Skeletal muscle cell (primary cell): ENCODE measurements at regions not wholly inside any gene's neighbourhood (a gene's known extent, or its start where the extent isn't known, plus 50 kb on each side); places are given as distances from the start of the nearest gene placed in this dataset.
"Not testable (repeated sequence)": the region's sequence is repeated elsewhere in the genome, so short reads cannot be mapped to it uniquely, and the experiment has no call there.

Source experiments
- DNase-seq: peaks from one replicate; pipeline ENCODE4 v3.0.0-alpha.2; 2010; ENCODE audit warnings: low read depth
- H3K4me3 ChIP-seq: 2 replicates; pipeline ENCODE4 v1.5.1; 2011; ENCODE audit warnings: low read depth, mild to moderate bottlenecking, control low read depth, low read length, moderate library complexity

DNA sequence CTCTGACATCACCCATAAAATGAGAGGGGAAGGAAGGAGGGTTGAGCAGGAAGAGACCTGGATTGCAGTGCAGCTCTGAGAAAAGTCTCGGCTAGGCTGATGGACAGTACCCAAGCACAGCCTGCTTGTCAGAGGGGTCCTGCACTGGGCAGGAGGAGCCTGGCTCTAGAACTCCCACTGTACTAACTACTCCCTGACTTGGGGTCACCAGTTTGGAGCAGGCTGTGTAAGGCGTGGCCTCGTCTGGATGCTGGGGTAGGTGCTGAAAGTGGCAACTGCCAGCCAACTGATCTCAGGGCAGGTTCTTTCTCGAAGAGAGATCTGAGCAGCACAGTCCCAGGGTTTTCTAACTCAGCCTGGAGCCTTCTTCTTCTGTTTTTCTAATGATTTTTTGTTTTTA lies 176.3 kb downstream of the ATP23 start:
- no peak for DNase-seq
- H3K4me3 ChIP-seq = no peak overlapping the region

DNA sequence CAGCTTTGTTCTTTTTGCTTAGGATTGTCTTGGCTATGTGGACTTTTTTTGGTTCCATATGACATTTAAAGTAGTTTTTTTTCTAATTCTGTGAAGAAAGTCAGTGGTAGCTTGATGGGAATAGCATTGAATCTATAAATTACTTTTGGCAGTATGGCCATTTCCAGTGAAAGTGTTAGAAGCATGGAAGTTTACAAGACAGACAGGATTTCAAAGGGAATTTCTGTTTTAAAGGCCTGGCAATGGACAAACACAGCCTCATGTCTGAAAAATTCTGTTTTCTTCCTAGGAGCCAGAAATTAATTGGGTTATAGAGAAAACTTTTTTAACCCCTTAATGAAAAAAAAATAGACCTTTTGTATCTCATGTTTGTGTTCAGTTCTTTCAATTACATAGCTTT lies 184.4 kb downstream of the ATP23 start:
- not testable (repeated sequence) for DNase-seq, H3K4me3 ChIP-seq

DNA sequence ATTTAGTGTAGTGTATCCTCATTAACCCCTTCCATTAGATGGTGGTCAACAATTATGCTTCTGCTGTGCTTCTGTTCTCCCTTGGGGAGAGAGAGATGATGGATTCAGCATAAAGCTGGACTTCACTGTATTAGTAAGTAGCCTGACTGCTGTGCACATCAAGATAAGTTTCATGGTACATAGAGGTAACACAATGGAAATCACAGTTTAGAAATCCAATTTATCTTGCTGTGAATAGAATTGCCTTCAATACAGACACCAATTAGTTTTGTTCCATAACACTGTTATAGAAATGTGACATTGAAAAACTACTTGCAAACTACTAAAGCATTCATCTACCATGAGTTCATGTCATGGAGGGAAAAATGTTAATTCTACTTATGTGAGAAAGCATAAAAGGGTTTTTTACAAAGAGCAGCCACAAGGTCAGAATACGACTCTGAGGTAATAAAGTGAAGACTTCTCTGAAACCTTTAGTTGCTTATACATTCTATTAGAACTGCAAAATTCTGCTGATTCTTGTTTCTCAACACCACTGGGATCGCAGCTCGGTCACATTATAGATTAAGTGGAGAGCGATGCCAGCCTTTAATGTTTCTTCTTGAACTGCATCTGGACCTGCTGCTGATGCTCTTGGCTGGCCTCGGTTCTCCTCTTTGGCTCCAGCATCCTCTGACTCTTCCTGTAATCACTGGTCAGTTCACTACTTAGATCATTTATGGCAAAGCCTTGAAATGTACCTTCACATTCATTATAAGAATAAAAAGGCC lies 190.8 kb downstream of the ATP23 start:
- no peak for DNase-seq
- H3K4me3 ChIP-seq = no peak overlapping the region

DNA sequence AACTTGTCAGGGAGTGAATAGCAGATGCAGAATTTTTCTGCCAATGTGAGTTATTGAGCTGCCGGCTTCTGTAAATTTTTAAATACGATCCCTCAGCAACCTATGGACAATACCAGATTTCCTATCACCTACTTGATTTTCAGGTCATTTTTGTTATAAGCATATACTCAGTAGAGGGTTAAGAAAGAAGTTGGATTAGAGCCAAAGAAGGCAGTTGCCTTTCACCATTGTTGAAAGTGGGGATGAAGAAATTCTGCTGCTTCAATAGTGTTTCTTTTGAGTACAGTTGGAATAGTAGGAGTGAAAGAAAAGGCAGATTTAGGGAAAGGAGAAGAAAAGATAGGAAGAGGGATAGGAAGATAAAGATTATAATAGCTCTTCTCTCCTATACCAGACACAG lies 197.1 kb downstream of the ATP23 start:
- no peak overlapping the region for H3K4me3 ChIP-seq
- DNase-seq = no peak

DNA sequence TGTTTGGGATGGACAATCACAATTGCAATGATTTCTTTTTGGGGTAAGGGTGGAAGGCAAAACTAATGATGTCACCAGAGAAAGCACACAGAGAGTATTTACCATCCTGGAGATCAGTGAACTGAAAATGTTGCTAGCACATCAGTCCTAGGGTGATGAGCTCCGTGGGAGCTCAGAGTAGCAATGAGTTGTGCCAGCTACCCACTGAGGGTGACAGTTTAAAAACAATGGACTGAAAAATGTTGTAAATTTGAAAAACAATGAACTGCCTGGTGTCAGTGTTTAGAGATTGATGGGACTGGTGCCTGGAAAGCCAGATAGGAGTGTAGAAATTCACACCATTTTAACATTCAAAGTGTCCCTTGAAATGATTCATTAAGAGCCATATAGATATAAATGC lies 198.5 kb downstream of the ATP23 start:
- no peak for DNase-seq
- no peak overlapping the region for H3K4me3 ChIP-seq

DNA sequence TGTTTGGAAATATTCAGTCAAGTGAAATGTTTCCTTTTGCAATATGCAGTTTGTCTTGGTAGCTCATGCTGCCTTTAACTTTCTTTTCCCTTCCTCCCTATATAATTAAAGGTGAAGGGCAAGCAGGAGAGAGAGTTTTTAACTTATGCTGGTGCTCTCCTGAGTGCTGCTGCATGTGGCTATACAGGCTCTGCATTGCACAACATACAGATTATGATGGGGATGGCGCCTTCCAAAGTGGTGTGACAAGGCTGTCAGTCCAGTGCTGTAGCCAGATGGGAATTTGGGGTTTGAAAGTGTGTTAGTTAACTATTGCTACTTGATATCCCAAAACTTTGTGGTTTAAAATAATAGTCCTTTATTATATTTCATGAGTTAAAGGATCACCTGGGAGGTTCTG lies 199.0 kb downstream of the ATP23 start:
- no peak for DNase-seq
- H3K4me3 ChIP-seq = no peak overlapping the region

DNA sequence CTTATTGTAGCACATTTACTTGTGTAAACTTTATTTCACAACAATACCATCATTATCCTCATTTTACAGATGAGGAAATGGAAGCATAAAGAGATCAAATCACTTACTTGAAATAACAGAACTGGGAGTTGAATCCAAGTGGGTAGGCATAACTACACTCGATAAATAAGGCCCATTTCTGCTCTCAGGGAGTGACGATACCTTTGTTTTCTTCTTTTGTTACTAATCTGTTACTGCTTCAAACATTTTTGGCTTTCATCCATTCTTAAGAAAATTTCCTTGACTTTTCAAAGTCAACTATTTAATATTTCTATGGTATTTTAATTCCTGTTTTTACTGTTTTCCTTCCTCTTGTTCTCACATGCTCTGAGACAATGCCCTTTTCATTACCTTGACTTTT lies 201.6 kb downstream of the ATP23 start:
- no peak overlapping the region for H3K4me3 ChIP-seq
- no peak for DNase-seq

DNA sequence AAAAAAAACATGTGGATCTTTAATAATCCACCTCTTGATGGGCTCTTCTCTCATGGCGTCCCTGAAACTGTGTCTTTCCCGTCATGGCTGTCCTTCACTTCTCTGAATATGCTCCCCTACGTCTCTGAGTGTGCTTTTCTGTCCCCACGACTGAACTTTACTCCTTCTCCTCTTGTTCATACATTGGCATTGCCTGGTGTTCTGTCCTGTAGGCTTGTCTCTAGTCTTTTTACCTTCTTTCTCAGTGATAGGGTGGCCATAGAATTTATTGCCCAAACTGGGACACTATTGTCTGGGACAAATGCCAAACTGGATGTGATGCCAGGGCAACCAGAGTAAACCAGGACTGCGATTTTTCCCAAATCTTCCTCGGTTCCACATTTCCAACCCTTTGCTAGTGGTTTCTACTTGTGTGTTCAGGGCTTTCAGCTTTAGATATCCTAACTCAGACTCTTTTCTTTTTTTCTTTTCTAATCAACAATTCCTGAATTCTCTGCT lies 202.2 kb downstream of the ATP23 start:
- DNase-seq = no peak
- H3K4me3 ChIP-seq = no peak overlapping the region

DNA sequence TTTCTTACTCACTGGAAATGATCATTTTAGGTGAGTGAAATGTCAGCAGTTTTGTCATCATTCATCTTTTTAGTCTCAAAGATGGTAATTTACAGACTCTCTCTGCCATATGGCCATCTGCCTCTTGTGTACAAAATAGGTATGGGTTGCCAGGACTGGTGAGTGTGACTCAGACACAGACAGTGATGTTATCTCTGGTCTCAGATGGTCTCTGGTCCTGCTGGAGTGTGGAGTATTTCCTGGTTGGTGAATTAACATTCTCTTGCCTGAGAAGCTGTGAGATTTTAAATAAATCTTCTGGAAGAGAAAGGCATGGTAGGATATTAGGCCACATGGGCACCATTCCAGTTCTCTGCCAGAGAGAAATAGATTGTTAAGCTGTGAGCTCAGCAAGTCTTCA lies 207.0 kb downstream of the ATP23 start:
- DNase-seq = peak; percentile 17
- H3K4me3 ChIP-seq = no peak overlapping the region

DNA sequence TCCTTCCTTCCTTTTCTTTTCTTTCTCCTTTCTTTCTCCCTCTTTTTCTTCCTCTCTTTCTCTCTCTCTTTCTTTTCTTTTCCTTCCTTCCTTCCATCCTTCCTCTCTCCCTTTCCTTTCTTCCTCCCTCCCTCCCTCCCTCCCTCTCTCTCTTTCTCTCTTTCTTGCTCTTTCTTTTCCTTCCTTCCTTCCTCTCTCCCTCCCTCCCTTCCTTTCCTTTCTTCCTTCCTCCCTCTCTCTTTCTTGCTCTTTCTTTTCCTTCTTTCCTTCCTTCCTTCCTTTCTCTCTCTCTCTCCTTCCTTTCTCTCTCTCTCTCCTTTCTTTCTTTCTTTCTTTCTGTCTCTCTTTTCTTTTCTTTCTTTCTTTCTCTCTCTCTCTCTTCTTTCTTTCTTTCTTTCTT lies 207.6 kb downstream of the ATP23 start:
- no peak for DNase-seq
- no peak overlapping the region for H3K4me3 ChIP-seq

DNA sequence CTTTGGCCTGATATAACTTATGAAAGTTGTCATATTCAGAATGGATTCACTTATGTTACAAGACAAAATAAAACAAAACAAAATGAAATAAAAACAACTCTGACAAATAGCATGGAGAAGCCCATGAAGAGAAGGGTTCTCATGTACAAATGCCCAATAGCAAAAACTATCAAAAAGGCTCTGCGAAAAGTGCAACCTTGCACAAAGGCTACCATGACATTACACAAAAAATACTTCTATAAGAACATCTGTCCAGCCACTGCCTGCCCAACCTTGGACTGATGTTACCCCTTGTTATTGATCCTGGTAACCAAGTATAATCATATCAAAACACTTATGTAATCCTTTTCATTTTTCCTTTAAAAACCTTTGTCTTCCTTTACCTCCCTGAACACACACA lies 213.0 kb downstream of the ATP23 start:
- DNase-seq = no peak
- H3K4me3 ChIP-seq = no peak overlapping the region

DNA sequence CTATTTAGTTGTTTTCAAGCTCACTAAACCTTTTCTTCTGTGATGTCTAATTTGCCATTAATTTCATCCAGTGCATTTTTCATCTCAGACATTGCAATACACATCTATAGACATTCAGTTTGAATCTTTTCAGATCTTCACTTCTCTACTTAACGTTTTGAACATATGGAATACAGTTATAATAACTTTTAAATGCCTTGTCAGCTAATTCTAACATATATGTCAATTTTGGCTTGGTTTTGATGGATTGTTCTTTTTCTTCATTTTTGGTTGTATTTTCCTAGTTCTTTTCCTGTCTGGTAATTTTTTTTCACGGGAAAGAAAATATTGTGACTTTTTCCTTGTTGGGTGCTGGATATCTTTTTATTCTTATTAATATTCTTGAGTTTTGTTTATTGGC lies 215.3 kb downstream of the ATP23 start:
- no peak overlapping the region for H3K4me3 ChIP-seq
- no peak for DNase-seq

DNA sequence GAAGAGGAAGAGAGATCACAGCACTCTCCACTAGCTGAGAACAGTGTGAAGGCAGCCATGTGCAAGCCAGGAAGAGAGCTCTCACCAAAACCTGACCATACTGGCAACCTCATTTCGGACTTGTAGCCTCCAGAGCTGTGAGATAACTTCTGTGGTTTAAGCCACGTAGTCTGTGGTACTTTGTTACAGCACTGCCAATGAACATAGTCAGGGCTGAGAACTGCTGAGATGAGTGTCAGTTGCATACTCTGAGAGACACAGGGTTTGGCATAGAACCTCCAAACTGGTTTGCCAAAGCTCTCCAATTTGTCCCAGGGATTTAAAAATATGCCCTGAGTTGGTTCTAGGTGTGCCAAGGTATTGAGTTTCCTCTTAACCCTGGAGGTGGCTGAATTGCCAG lies 218.6 kb downstream of the ATP23 start:
- DNase-seq = no peak
- H3K4me3 ChIP-seq = no peak overlapping the region

DNA sequence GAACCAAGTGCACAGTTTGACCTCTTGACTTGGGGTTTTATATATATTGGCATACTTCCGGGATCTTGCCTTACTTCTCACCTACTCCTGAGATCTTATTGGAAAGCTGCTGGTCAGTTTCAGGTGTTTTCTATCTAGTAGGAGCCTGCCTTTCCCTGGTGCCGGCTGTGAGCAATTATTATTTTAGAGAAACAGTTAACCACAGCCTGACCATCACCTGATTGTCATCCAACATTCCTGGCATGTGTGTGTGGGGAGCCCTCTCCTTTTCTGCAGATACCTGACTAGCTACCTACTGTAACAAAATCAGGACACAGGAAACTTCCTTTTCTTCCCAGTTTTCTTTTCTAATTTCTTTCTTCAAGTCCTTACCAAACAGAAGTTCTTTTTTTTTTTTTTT lies 220.4 kb downstream of the ATP23 start:
- H3K4me3 ChIP-seq = no peak overlapping the region
- DNase-seq = no peak

DNA sequence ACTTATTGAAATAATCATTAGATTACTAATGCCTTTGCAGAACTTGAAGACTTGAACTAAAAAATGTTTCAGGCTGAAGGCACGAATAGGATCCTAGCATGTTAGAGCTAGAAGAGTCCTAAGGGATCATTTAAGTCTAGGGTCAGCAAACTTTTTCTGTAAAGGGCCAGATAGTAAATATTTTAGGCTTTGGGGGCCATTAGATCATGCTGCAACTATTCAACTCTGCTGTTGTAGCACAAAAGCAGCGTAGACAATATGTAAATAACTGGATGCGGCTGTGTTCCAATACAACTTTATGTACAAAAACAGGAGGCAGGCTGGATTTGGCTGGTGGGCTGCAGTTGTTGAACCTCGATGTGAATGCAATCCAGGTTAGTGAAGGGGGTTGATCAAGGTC lies 221.7 kb downstream of the ATP23 start:
- no peak overlapping the region for H3K4me3 ChIP-seq
- no peak for DNase-seq

DNA sequence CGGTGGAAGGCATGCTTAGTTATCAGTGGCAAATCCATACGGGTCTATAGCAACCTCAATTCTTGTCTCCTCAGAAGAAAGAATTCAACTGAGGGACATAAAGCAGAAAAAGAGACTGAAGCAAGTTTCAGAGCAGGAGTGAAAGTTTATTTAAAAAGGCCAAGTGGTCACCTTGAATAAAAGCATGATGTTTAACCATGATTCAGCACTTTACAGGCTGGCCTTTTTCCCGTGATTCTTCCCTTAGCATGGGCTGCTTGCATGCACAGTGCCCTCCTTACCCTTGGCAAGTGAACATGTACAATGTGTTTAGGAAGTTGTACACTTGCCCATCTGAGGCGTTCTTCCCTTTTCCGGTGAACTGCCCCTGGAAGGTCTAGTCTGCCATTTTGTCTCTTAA lies 225.3 kb downstream of the ATP23 start:
- no peak for DNase-seq
- H3K4me3 ChIP-seq = no peak overlapping the region

DNA sequence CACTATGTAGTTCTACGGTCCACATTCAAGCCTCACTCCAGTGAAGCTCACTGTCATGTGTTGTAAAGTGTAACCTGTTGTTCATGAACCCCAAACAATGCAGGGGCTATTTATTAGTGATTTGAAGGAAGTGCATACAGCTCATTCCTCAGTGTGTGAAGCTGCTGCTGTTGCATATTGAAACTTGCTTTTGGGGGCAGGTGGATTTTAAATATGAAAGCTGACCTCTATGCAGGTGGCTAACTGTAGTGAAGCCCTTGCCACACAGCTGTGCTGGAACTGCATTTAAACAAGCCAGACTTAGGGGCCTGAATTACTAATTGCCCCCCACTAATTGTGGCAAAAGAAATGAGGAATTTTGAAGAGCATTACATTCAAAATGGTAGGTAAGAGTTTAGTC lies 226.3 kb downstream of the ATP23 start:
- no peak for DNase-seq

DNA sequence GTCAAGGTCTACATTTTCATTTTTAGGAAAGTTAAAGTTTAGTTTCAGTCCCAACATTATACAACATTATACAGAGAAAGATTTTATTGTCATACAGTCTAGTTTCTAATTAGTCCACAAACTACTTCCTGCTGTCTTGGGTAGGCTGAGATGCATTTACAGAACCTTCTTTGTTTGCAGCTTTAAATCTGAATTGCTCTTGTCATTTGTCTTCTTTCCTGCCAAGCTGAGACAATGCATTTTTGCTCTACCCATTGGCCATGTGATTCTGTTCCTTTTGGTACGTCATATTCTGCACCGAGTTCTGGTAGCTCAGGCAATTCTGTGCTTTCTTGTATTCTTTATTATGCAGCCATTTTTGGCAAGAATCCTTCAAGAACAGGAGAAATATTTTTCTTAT lies 228.5 kb downstream of the ATP23 start:
- no peak overlapping the region for H3K4me3 ChIP-seq
- no peak for DNase-seq

More for the DNA sequence above, 226.3 kb downstream of the ATP23 start:
- no peak overlapping the region for H3K4me3 ChIP-seq

DNA sequence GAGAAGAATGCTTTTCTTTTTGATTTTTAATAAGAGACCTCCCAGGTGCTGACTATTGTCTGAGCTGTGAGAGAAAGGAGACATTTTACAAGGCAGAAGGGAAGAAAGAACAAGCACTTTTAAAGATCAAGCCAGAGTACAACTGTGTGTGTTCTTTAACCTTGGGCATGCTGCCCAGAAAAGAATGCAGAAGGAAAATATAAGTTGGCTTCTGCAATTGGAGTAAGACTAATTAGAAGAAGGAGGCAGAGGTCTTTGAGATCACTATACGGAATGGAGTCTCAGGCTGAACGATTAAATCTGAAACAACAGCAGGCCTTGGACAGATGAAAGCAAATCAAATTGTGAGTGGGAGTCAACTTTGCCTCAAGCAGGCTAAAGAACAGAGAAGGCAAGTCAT lies 230.5 kb downstream of the ATP23 start:
- DNase-seq = peak; percentile 37
- H3K4me3 ChIP-seq = no peak overlapping the region

DNA sequence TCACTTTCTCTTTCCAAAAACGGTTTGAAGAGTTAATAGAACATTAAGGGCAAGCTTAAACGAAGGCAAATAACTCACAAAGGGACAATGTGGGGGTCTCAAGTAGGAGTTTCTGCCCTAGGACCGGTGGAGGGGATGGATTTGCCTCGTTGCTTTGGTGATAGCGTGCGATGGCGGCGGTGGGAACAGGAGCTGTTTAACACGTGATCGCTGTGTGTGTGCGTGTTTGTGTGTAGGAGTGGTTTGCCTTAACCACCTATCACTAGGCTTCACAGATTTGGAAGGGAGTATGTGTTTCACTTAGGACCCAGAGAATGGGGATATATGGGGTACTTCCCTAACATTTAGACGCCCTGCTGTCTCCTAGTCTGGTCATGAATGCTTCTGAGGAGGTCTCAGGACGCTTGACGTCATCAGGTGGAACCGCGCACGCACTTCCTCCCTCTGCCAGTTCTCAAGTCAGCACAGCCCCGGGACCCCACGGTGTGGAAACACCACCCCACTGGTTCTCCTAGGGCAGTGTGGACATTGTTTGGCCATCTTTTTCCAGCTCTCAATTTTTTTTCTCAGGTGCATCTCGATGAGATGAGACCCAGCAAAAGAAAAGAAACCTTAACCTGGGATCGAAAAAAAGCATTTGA lies 231.2 kb downstream of the ATP23 start:
- no peak for DNase-seq

DNA sequence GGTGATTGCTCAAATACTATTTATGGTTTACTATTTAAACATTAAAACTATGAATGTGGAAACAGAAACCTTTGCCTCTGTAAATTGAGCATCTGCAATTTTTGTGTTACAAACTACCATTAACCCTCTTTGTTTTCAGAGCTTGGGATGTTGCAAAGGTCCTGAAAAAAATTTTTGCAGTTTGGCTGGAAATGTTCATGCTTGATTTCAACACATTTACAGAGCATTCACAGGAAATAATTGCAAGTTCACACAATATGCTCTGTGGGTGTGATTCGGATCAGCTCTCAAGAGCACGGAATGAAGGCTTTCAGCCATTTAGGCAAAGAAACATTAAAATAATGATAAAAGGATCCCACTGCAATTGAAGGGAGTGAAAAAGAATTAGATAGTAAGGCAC lies 232.9 kb downstream of the ATP23 start:
- no peak for DNase-seq
- no peak overlapping the region for H3K4me3 ChIP-seq

More for the DNA sequence above, 231.2 kb downstream of the ATP23 start:
- H3K4me3 ChIP-seq = no peak overlapping the region
